Body of pancreas (tissue), 4 donors: ENCODE measurements at regions not wholly inside any gene's neighbourhood (a gene's known extent, or its start where the extent isn't known, plus 50 kb on each side); places are given as distances from the start of the nearest gene placed in this dataset.

Experiments
- POLR2A ChIP-seq, 3 donors: fragments of 450-650 bp; IDR thresholded peaks; one replicate each; pipeline ENCODE4 v1.6.1; 2016; ENCODE audit warnings: antibody characterized with exemption in 3 of 3, mild to moderate bottlenecking in 2 of 3
- TF ChIP-seq, protein P1 (sequence below), 7 experiments: fragments of 450-650 bp in 4 of 7; fragments of 200-600 bp in 3 of 7; sonication (generic) in 3 of 7; IDR thresholded peaks; one replicate each; pipeline ENCODE4 v1.5.1; 2016 to 2019; ENCODE audit warnings: antibody characterized with exemption in 7 of 7

DNA sequence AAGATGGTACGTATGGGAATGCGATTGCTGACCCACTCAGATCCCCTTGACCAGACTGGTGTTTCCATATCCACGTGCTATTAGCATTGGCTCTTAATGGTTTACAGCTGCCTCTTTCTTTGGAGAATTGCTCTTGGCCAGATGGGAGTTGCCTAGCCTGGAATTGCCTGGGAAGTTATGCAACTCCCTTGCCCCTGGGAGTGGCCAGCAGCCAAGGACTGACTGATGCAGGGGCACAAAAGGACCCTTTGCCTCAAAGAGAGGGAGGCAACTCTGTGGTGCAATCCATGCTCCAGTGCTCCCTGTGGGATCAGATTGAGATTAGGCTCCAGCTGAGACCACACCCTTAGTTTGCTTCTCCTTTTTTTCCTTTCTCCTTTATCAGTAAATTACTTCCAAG is 203.5 kb upstream of the JAG1 start:
- TF ChIP-seq POLR2A (IDR thresholded peaks at IDR 0.05): no peak
- TF ChIP-seq, protein P1, sequence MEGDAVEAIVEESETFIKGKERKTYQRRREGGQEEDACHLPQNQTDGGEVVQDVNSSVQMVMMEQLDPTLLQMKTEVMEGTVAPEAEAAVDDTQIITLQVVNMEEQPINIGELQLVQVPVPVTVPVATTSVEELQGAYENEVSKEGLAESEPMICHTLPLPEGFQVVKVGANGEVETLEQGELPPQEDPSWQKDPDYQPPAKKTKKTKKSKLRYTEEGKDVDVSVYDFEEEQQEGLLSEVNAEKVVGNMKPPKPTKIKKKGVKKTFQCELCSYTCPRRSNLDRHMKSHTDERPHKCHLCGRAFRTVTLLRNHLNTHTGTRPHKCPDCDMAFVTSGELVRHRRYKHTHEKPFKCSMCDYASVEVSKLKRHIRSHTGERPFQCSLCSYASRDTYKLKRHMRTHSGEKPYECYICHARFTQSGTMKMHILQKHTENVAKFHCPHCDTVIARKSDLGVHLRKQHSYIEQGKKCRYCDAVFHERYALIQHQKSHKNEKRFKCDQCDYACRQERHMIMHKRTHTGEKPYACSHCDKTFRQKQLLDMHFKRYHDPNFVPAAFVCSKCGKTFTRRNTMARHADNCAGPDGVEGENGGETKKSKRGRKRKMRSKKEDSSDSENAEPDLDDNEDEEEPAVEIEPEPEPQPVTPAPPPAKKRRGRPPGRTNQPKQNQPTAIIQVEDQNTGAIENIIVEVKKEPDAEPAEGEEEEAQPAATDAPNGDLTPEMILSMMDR (IDR thresholded peaks at IDR 0.05): no peak
